Endodermal cell (in vitro differentiated cells): ENCODE measurements at regions not wholly inside any gene's neighbourhood (a gene's known extent, or its start where the extent isn't known, plus 50 kb on each side); places are given as distances from the start of the nearest gene placed in this dataset.

ENCODE experiments used
- DNase-seq: peaks from one replicate; pipeline ENCODE4 v3.0.0-alpha.2; 2017
- H3K27ac ChIP-seq: 2 replicates; pipeline ENCODE4 v1.5.1; 2013; ENCODE audit warnings: mild to moderate bottlenecking, low read depth, low read length, moderate library complexity
- H3K27me3 ChIP-seq: 2 replicates; pipeline ENCODE4 v1.6.1; 2013; ENCODE audit warnings: mild to moderate bottlenecking, low read length, moderate library complexity; ENCODE audit not compliant: insufficient read depth, control insufficient read depth, poor library complexity, severe bottlenecking
- H3K36me3 ChIP-seq: 2 replicates; pipeline ENCODE4 v1.7.0; 2013; ENCODE audit warnings: mild to moderate bottlenecking, low read length, moderate library complexity; ENCODE audit not compliant: control insufficient read depth, insufficient read depth
- H3K4me1 ChIP-seq: one replicate; pipeline ENCODE4 v1.7.0; 2013; ENCODE audit warnings: low read length; ENCODE audit not compliant: control insufficient read depth, insufficient read depth
- H3K4me3 ChIP-seq: 2 replicates; pipeline ENCODE4 v1.5.1; 2013; ENCODE audit warnings: mild to moderate bottlenecking, low read length, moderate library complexity
- H3K9ac ChIP-seq: 2 replicates; pipeline ENCODE4 v1.6.1; 2013; ENCODE audit warnings: mild to moderate bottlenecking, low read length, moderate library complexity; ENCODE audit not compliant: poor library complexity, severe bottlenecking; ENCODE audit errors: extremely low read depth
- H3K9me3 ChIP-seq: 2 replicates; pipeline ENCODE4 v1.6.1; 2013; ENCODE audit warnings: mild to moderate bottlenecking, low read length, moderate library complexity; ENCODE audit not compliant: control insufficient read depth
- H3K27ac Mint-ChIP-seq: 2 replicates; pipeline ENCODE4 v1.8.0; 2020; ENCODE audit warnings: mixed read lengths
- H3K27me3 Mint-ChIP-seq: 2 replicates; pipeline ENCODE4 v1.8.0; 2021; ENCODE audit warnings: mild to moderate bottlenecking, mixed read lengths; ENCODE audit not compliant: insufficient read depth
- H3K36me3 Mint-ChIP-seq: 2 replicates; pipeline ENCODE4 v1.8.0; 2020; ENCODE audit warnings: low read depth, mixed read lengths
- H3K4me1 Mint-ChIP-seq: 2 replicates; pipeline ENCODE4 v1.8.0; 2020; ENCODE audit warnings: mixed read lengths
- H3K4me3 Mint-ChIP-seq: 2 replicates; pipeline ENCODE4 v1.8.0; 2020; ENCODE audit warnings: mild to moderate bottlenecking, moderate library complexity, mixed read lengths
- H3K9me3 Mint-ChIP-seq: 2 replicates; pipeline ENCODE4 v1.8.0; 2020; ENCODE audit warnings: mild to moderate bottlenecking, mixed read lengths
- WGBS, 2 experiments: methylation state at CpG; one replicate each; pipeline versions ENCODE4 v1.1.5 to v1.1.7; 2013; ENCODE audit warnings: missing lambda C conversion rate in 2 of 2, mixed read lengths in 1 of 2; ENCODE audit not compliant: insufficient coverage in 1 of 2, insufficient read length in 1 of 2; 5-methylcytosine and 5-hydroxymethylcytosine counted together
- TF ChIP-seq, protein P1 (sequence below): fragments of 200-600 bp; sonication (generic); conservative IDR thresholded peaks from 2 replicates; pipeline ENCODE4 v1.5.0; 2021; ENCODE audit warnings: antibody characterized with exemption, mild to moderate bottlenecking

GRCh38 chr20:11296951-11297350 is 620.7 kb upstream of the BTBD3 start:
- no peak overlapping the region for H3K4me3 ChIP-seq
- no peak overlapping the region for H3K27ac ChIP-seq
- H3K36me3 ChIP-seq, result no peaks in the 10 kb centered on the region
- Mint-ChIP-seq H3K4me3 (no peak overlapping the region), H3K36me3 (no peaks in the 10 kb centered on the region), H3K4me1 (peaks cover 13% of the 10 kb centered on the region), H3K27ac (no peak overlapping the region), H3K9me3 (no peaks in the 10 kb centered on the region), H3K27me3 (no peaks in the 10 kb centered on the region)
- H3K9ac ChIP-seq, result no peak overlapping the region
- H3K4me1 ChIP-seq, result peaks cover 8% of the 10 kb centered on the region
- no peaks in the 10 kb centered on the region for H3K9me3 ChIP-seq
- H3K27me3 ChIP-seq, result no peaks in the 10 kb centered on the region
- TF ChIP-seq, protein P1, sequence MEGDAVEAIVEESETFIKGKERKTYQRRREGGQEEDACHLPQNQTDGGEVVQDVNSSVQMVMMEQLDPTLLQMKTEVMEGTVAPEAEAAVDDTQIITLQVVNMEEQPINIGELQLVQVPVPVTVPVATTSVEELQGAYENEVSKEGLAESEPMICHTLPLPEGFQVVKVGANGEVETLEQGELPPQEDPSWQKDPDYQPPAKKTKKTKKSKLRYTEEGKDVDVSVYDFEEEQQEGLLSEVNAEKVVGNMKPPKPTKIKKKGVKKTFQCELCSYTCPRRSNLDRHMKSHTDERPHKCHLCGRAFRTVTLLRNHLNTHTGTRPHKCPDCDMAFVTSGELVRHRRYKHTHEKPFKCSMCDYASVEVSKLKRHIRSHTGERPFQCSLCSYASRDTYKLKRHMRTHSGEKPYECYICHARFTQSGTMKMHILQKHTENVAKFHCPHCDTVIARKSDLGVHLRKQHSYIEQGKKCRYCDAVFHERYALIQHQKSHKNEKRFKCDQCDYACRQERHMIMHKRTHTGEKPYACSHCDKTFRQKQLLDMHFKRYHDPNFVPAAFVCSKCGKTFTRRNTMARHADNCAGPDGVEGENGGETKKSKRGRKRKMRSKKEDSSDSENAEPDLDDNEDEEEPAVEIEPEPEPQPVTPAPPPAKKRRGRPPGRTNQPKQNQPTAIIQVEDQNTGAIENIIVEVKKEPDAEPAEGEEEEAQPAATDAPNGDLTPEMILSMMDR, result no peak
- DNase-seq, result no peak

DNA sequence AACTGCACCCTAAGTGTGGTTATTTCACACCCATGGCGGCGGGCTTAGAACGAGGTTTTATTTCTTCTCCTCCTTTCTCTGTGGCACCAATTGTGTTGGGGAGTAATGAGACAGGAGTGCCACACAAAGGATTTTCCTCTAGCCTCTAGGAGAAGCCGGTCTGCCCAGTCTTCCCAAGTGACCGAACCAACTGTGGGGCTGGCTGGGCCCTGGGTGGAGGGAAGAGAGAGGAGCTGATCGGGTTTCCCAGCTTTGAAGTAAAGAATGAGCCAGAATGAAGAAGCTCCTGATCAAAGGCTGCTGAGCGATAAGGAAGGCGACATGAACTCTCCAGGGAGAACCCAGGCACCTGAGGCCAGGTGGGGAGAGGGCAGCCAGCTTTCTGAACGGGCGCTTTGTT is 616.0 kb upstream of the BTBD3 start:
- no peak overlapping the region for H3K4me3 Mint-ChIP-seq
- no peaks in the 10 kb centered on the region for H3K27me3 ChIP-seq
- H3K4me1 Mint-ChIP-seq, result peaks cover 9% of the 10 kb centered on the region
- 91 to 96% methylated on average over 5 to 9 of the region's 10 CpGs for WGBS, 2 experiments
- no peak overlapping the region for H3K27ac ChIP-seq
- H3K9me3 Mint-ChIP-seq, result no peaks in the 10 kb centered on the region
- DNase-seq, result peak; percentile 45
- no peak overlapping the region for H3K27ac Mint-ChIP-seq
- no peak overlapping the region for H3K9ac ChIP-seq
- H3K27me3 Mint-ChIP-seq, result no peaks in the 10 kb centered on the region
- TF ChIP-seq, protein P1, result no peak
- H3K36me3 ChIP-seq, result no peaks in the 10 kb centered on the region
- H3K4me3 ChIP-seq, result no peak overlapping the region
- peaks cover 8% of the 10 kb centered on the region for H3K4me1 ChIP-seq
- H3K9me3 ChIP-seq, result no peaks in the 10 kb centered on the region
- no peaks in the 10 kb centered on the region for H3K36me3 Mint-ChIP-seq

GRCh38 chr20:11302436-11302835 is 615.3 kb upstream of the BTBD3 start:
- no peaks in the 10 kb centered on the region for H3K27me3 ChIP-seq
- no peaks in the 10 kb centered on the region for H3K9me3 ChIP-seq
- 90 to 94% methylated on average over 3 of the region's 3 CpGs for WGBS, 2 experiments
- H3K27ac ChIP-seq, result no peak overlapping the region
- no peak overlapping the region for H3K4me3 ChIP-seq
- H3K9ac ChIP-seq, result no peak overlapping the region
- H3K27ac Mint-ChIP-seq, result no peak overlapping the region
- H3K4me1 Mint-ChIP-seq, result peaks cover 3% of the 10 kb centered on the region
- H3K4me1 ChIP-seq, result peaks cover 5% of the 10 kb centered on the region
- no peaks in the 10 kb centered on the region for H3K27me3 Mint-ChIP-seq
- H3K9me3 Mint-ChIP-seq, result no peaks in the 10 kb centered on the region
- no peak overlapping the region for H3K4me3 Mint-ChIP-seq
- TF ChIP-seq, protein P1, result no peak
- H3K36me3 ChIP-seq, result no peaks in the 10 kb centered on the region
- H3K36me3 Mint-ChIP-seq, result no peaks in the 10 kb centered on the region
- no peak for DNase-seq
